Testis (tissue), 2 donors: ENCODE measurements at regions not wholly inside any gene's neighbourhood (a gene's known extent, or its start where the extent isn't known, plus 50 kb on each side); places are given as distances from the start of the nearest gene placed in this dataset.
A peak's percentile ranks its signal among the peaks of the same experiment; 100 is the strongest.

ENCODE experiments used
- DNase-seq: peaks from one replicate; pipeline ENCODE4 v3.0.0-alpha.2; 2019
- H3K27ac ChIP-seq, 2 donors: fragments of 200-600 bp; sonication (generic); one replicate each; pipeline ENCODE4 v1.5.1; 2019
- H3K27me3 ChIP-seq: fragments of 200-600 bp; sonication (generic); one replicate; pipeline ENCODE4 v1.5.1; 2019
- H3K36me3 ChIP-seq: fragments of 200-600 bp; sonication (generic); one replicate; pipeline ENCODE4 v1.5.1; 2017; ENCODE audit warnings: low read depth; ENCODE audit errors: missing control alignments
- H3K4me1 ChIP-seq: fragments of 200-600 bp; sonication (generic); one replicate; pipeline ENCODE4 v1.5.1; 2019
- H3K4me3 ChIP-seq, 2 donors: fragments of 200-600 bp; sonication (generic); one replicate each; pipeline ENCODE4 v1.5.1; 2017 to 2019
- H3K9me3 ChIP-seq: fragments of 200-600 bp; sonication (generic); one replicate; pipeline ENCODE4 v1.5.1; 2017
- POLR2A ChIP-seq: fragments of 450-650 bp; IDR thresholded peaks from one replicate; pipeline ENCODE4 v1.6.1; 2017; ENCODE audit warnings: antibody characterized with exemption, mild to moderate bottlenecking, moderate library complexity
- WGBS, 2 donors: methylation state at CpG; one replicate each; pipeline ENCODE4 v1.1.5; 2018; 5-methylcytosine and 5-hydroxymethylcytosine counted together
- intact Hi-C: fragments of 100-400 bp; cut with DNase I; formaldehyde crosslinking; loops from one replicate; pipeline ENCODE4 v1.15.1; 2023; ENCODE audit warnings: low total_unique reads
- TF ChIP-seq, protein P1 (sequence below), 3 experiments: fragments of 450-650 bp in 2 of 3; fragments of 200-600 bp in 1 of 3; sonication (generic) in 1 of 3; IDR thresholded peaks; one replicate each; pipeline ENCODE4 v1.5.1; 2016 to 2019; ENCODE audit warnings: antibody characterized with exemption in 3 of 3, mild to moderate bottlenecking in 2 of 3, moderate library complexity in 1 of 3

DNA sequence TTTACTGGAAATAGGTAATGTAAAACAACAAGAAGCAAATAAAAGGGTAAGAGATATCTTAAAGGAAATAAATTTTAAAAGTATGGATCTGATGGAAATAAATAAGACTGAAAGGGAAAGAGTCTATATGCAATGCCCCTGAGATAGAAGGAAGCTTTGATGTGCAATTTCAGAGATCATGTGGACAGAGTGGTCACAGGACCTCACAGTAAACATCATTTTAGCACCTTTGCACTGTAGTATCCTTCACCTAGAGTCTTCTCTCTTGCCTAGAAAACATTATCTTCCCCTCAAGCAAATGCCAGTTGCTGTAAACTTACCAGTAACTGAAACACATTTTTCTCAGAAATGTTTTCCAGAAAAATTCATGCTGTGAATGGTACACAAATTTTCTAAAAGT is 1621.3 kb upstream of the TMEFF2 start:
- no peaks in the 10 kb centered on the region for H3K4me1 ChIP-seq
- intact Hi-C loops = no loop called here
- H3K9me3 ChIP-seq = no peaks in the 10 kb centered on the region
- H3K36me3 ChIP-seq = no peaks in the 10 kb centered on the region
- DNase-seq = no peak
- no peak overlapping the region for H3K27ac ChIP-seq
- no peak overlapping the region for H3K4me3 ChIP-seq
- no peaks in the 10 kb centered on the region for H3K27me3 ChIP-seq
- TF ChIP-seq, protein P1, sequence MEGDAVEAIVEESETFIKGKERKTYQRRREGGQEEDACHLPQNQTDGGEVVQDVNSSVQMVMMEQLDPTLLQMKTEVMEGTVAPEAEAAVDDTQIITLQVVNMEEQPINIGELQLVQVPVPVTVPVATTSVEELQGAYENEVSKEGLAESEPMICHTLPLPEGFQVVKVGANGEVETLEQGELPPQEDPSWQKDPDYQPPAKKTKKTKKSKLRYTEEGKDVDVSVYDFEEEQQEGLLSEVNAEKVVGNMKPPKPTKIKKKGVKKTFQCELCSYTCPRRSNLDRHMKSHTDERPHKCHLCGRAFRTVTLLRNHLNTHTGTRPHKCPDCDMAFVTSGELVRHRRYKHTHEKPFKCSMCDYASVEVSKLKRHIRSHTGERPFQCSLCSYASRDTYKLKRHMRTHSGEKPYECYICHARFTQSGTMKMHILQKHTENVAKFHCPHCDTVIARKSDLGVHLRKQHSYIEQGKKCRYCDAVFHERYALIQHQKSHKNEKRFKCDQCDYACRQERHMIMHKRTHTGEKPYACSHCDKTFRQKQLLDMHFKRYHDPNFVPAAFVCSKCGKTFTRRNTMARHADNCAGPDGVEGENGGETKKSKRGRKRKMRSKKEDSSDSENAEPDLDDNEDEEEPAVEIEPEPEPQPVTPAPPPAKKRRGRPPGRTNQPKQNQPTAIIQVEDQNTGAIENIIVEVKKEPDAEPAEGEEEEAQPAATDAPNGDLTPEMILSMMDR (IDR thresholded peaks at IDR 0.05) = no peak
- TF ChIP-seq POLR2A = no peak

DNA sequence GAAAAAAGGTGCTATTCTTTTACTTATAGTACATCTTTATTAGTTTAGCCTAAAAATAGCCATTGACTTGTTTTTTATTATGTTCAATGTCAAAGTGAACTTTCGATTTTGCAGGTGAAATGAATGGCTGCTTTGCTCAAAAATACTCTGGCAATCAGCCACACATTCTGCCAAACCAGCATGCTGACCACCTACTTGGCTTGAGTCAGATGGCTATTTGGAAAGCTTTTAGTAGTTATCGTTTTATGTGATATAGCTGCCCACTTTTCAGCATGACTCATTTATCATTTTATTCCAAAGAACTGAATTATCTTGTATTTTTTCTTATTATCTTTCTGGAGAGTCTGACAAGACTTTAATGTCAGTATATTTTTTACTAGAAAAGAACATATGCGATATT is 1615.8 kb upstream of the TMEFF2 start:
- Histone ChIP-seq H3K27me3 (no peaks in the 10 kb centered on the region), H3K9me3 (no peaks in the 10 kb centered on the region), H3K36me3 (no peaks in the 10 kb centered on the region), H3K4me1 (no peaks in the 10 kb centered on the region), H3K4me3 (no peak overlapping the region), H3K27ac (no peak overlapping the region)
- intact Hi-C loops = no loop called here
- 51 to 60% methylated on average over 3 of the region's 3 CpGs for WGBS, 2 donors
- TF ChIP-seq POLR2A = no peak
- TF ChIP-seq, protein P1 (IDR thresholded peaks at IDR 0.05) = no peak
- DNase-seq = no peak

DNA sequence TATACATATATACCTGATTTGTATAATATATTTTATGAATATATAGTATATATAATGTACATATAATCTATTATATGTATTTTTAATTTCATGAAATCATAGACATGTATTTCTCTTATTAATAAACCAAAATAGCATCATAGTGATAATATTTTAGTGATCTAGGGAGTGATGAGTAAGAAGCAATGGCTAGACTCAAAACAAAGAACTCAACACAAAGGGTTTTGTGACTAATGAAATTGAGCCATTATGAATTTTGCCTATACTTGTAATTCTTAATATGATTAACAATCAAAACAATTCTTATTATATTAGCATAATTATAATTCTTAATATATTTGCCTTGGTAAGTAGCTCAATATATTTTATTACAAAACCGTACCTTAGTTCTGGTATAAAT is 1614.1 kb upstream of the TMEFF2 start:
- Histone ChIP-seq H3K36me3 (no peaks in the 10 kb centered on the region), H3K4me1 (no peaks in the 10 kb centered on the region), H3K27me3 (no peaks in the 10 kb centered on the region), H3K9me3 (no peaks in the 10 kb centered on the region), H3K4me3 (no peak overlapping the region), H3K27ac (no peak overlapping the region)
- no peak for TF ChIP-seq POLR2A
- TF ChIP-seq, protein P1 (IDR thresholded peaks at IDR 0.05) = no peak
- intact Hi-C loops = no loop called here
- 90 to 100% methylated on average over 1 of the region's 1 CpG for WGBS, 2 donors
- DNase-seq = no peak

DNA sequence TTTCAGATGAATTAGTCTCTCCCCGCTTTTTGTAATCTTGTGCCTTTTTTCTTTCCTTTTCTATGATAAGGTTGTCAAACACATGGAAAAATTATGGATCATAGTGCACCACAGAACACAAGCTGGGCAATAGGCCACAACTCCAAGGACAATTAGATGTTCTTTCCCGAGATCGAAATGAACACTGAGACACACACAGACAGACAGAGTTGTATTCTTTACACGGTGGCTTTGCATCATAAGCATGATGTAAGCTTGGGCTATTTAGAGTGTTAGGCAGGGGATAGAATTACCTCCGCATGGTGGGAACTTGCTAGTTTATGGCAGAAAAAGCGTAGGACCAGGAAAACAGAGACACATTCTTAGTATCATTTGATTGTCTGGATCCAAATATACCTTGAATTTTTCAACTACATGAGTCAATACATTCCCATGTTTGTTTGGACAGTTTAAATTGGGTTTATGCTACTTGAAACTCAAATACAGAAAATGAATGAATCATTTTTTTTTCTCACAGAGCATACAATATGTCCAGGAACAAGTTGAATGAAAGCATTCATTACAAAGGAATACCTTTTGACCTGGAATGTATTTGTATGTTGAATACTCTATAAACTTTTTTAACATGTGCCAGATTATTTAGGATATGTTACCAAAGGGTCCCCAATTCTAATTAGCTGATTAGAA is 1611.5 kb upstream of the TMEFF2 start:
- Histone ChIP-seq H3K4me3 (no peak overlapping the region), H3K27me3 (no peaks in the 10 kb centered on the region), H3K27ac (no peak overlapping the region), H3K36me3 (no peaks in the 10 kb centered on the region), H3K9me3 (no peaks in the 10 kb centered on the region), H3K4me1 (no peaks in the 10 kb centered on the region)
- 37 to 53% methylated on average over 6 of the region's 6 CpGs for WGBS, 2 donors
- intact Hi-C loops = no loop called here
- TF ChIP-seq POLR2A = no peak
- TF ChIP-seq, protein P1 (IDR thresholded peaks at IDR 0.05) = no peak
- peak; percentile 18 for DNase-seq

DNA sequence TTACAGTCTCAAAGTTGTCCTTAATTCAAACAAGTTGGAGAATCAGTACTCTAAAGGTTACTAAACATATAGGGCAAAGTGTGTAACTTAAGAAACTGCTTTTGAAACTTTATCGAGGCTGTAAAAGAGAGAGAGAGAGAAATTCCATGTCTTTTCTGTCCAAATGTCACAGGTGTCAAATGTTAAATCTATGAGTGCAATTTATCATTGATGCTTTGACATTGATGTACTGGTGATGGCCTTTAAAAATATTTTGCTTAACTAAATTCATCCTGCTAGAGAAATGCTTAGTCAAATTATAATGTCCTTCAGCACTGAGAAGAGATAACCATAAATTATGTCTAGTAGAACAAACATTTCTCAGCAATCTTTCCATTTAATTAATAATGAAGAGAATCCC is 1602.1 kb upstream of the TMEFF2 start:
- no peak for DNase-seq
- H3K9me3 ChIP-seq = no peaks in the 10 kb centered on the region
- intact Hi-C loops = no loop called here
- H3K4me1 ChIP-seq = no peaks in the 10 kb centered on the region
- no peak overlapping the region for H3K27ac ChIP-seq
- WGBS, 2 donors = 64 to 88% methylated on average over 1 of the region's 1 CpG
- H3K4me3 ChIP-seq = no peak overlapping the region
- no peaks in the 10 kb centered on the region for H3K27me3 ChIP-seq
- TF ChIP-seq POLR2A = no peak
- TF ChIP-seq, protein P1 (IDR thresholded peaks at IDR 0.05) = no peak
- no peaks in the 10 kb centered on the region for H3K36me3 ChIP-seq
